ENCODE measurements at regions not wholly inside any gene's neighbourhood (a gene's known extent, or its start where the extent isn't known, plus 50 kb on each side); places are given as distances from the start of the nearest gene placed in this dataset.

DNA sequence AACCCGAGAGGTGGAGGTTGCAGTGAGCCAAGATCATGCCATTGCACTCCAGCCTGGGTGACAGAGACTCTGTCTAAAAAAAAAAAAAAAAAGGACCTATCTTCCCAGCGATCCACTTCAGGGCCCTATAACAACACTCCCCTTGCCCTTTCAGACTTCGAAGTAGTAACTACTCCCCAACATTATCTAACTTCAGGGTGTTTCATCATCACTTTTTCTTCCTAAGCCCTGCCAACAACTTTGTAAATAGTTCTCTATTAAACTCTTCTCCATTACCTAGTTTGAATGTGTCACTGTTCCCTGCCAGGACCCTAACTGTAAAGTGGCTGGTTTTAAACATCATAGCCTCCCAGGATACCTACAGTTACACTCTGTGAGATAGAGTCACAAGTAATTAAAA, 220.8 kb downstream of the BTG1 start:
- DNase-seq (ENCODE audit: low read depth, low spot score), result no peak
- TF ChIP-seq, protein P1, sequence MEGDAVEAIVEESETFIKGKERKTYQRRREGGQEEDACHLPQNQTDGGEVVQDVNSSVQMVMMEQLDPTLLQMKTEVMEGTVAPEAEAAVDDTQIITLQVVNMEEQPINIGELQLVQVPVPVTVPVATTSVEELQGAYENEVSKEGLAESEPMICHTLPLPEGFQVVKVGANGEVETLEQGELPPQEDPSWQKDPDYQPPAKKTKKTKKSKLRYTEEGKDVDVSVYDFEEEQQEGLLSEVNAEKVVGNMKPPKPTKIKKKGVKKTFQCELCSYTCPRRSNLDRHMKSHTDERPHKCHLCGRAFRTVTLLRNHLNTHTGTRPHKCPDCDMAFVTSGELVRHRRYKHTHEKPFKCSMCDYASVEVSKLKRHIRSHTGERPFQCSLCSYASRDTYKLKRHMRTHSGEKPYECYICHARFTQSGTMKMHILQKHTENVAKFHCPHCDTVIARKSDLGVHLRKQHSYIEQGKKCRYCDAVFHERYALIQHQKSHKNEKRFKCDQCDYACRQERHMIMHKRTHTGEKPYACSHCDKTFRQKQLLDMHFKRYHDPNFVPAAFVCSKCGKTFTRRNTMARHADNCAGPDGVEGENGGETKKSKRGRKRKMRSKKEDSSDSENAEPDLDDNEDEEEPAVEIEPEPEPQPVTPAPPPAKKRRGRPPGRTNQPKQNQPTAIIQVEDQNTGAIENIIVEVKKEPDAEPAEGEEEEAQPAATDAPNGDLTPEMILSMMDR (IDR thresholded peaks at IDR 0.05; ENCODE audit: low read depth, low read length), result no peak
- in situ Hi-C loops (cut with HindIII; ENCODE audit: low sequenced_read_pairs), result no loop called here
- H3K4me3 ChIP-seq (ENCODE audit: low read depth, low read length), result no peak overlapping the region

- in situ Hi-C loops (cut with HindIII; ENCODE audit: low sequenced_read_pairs), result no loop called here
- no peak for DNase-seq (ENCODE audit: low read depth, low spot score)
- TF ChIP-seq, protein P1 (IDR thresholded peaks at IDR 0.05; ENCODE audit: low read depth, low read length), result no peak
These were observed 221.8 kb downstream of the BTG1 start for GRCh38 chr12:91923864-91924263.

GRCh38 chr12:91922674-91923073, 223.0 kb downstream of the BTG1 start:
- in situ Hi-C loops (cut with HindIII; ENCODE audit: low sequenced_read_pairs), result no loop called here
- TF ChIP-seq, protein P1 (IDR thresholded peaks at IDR 0.05; ENCODE audit: low read depth, low read length), result no peak
- no peak overlapping the region for H3K4me3 ChIP-seq (ENCODE audit: low read depth, low read length)
- no peak for DNase-seq (ENCODE audit: low read depth, low spot score)

More at GRCh38 chr12:91923864-91924263, 221.8 kb downstream of the BTG1 start:
- H3K4me3 ChIP-seq (ENCODE audit: low read depth, low read length), result no peak overlapping the region

DNA sequence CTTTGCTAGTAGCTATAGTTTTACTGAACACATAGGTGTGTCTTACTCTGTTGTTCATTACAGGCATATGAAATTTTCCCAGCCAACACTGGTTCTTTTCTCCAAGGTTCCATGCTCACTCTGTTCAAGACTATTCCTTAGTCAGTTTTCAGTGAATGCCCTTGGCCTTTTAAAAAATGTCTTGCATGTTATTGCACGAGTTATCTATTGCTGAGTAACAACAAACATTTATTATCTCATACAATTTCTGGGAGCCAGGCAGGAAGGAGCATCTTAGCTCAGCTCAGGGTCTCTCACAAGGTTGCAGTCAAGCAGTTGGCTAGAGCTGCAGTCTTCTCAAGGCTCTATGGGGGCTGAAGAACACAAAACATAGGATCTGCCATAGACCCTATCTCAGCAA, 223.5 kb downstream of the BTG1 start:
- no peak for DNase-seq (ENCODE audit: low read depth, low spot score)
- no peak overlapping the region for H3K4me3 ChIP-seq (ENCODE audit: low read depth, low read length)
- TF ChIP-seq, protein P1 (IDR thresholded peaks at IDR 0.05; ENCODE audit: low read depth, low read length), result no peak
- in situ Hi-C loops (cut with HindIII; ENCODE audit: low sequenced_read_pairs), result no loop called here

DNA sequence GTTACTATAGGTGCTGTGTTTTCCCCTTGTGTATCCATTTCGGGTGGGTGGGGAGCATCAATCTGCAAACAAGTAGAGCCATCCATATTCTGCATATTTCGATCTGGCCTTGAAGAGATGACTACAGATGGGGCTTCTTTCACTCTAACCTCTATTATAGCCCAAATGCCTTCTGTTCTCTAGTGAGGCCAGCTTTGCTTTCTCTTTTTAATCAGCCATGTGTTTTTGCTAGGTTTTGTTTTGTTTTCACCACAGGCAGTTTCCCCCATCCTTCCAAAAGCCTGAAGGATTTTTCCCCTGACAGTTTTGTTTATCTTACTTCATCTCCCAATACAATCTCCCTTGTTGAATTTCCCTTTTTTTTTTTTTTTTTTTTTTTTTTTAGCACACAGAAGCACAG, 224.1 kb downstream of the BTG1 start:
- DNase-seq (ENCODE audit: low read depth, low spot score), result no peak
- TF ChIP-seq, protein P1 (IDR thresholded peaks at IDR 0.05; ENCODE audit: low read depth, low read length), result no peak
- no peak overlapping the region for H3K4me3 ChIP-seq (ENCODE audit: low read depth, low read length)
- in situ Hi-C loops (cut with HindIII; ENCODE audit: low sequenced_read_pairs), result no loop called here

DNA sequence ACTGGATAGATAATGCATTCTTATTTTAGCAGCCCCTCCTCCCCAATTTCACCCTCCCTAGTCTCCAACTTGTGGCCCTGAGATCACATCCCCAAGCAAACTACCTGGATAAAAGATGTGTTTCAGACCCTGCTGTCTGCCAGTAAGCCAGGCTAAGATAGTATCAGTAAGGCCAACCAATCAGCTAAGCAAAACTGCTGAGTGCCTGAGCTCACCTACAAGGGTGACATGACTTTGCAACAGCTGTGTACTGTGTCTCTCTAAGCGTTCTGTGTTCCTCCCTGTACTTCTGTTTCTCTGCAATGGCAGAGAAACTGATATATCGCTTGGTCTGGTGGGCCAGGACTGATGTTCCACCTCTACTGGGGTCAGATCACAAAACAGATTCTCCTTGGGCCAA, 224.9 kb downstream of the BTG1 start:
- in situ Hi-C loops (cut with HindIII; ENCODE audit: low sequenced_read_pairs), result no loop called here
- TF ChIP-seq, protein P1 (IDR thresholded peaks at IDR 0.05; ENCODE audit: low read depth, low read length), result no peak
- no peak overlapping the region for H3K4me3 ChIP-seq (ENCODE audit: low read depth, low read length)
- DNase-seq (ENCODE audit: low read depth, low spot score), result no peak

DNA sequence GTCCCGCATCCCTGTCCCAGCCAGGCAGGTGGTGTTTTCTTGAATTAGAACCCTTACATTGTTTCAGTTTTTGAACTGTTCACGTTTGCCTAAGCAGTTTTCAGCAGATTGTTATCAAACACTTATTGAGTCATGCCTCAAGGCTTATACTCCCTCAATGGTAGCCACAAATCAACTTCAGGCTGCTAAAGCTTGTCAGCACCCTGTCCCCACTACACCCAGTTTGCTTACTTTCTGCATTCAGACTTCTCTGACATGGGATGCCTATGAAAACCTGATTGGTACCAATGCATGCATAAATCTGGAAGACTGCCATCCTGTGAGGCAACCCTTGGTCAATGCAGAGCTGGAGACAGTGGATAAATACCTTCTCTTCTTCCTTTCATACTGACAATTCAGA, 225.4 kb downstream of the BTG1 start:
- TF ChIP-seq, protein P1 (IDR thresholded peaks at IDR 0.05; ENCODE audit: low read depth, low read length), result no peak
- DNase-seq (ENCODE audit: low read depth, low spot score), result no peak
- in situ Hi-C loops (cut with HindIII; ENCODE audit: low sequenced_read_pairs), result no loop called here
- no peak overlapping the region for H3K4me3 ChIP-seq (ENCODE audit: low read depth, low read length)
